ENCODE measurements at regions not wholly inside any gene's neighbourhood (a gene's known extent, or its start where the extent isn't known, plus 50 kb on each side); places are given as distances from the start of the nearest gene placed in this dataset.

- TF ChIP-seq CTCF (IDR thresholded peaks at IDR 0.05): no peak
- DNase-seq (no peak), ATAC-seq (no peak)
- Histone ChIP-seq H3K27ac (no peak overlapping the region), H3K9me3 (peaks cover 0 to 36% (median 0%) of the 10 kb centered on the region in 11 donors), H3K4me3 (no peak overlapping the region), H3K27me3 (no peaks in the 10 kb centered on the region), H3K4me1 (no peaks in the 10 kb centered on the region), H3K36me3 (no peaks in the 10 kb centered on the region)
- WGBS, 2 donors: 89 to 95% methylated on average over 1 of the region's 1 CpG
- intact Hi-C loops (cut with DNase I): no loop called here
Observed at GRCh38 chr6:148054219-148054618, 288.4 kb upstream of the SASH1 start.

- no peak for ATAC-seq
- Histone ChIP-seq H3K4me1 (no peaks in the 10 kb centered on the region), H3K27me3 (no peaks in the 10 kb centered on the region)
Observed at GRCh38 chr6:148055419-148055818, 287.2 kb upstream of the SASH1 start.

GRCh38 chr6:148059869-148060268 is 282.8 kb upstream of the SASH1 start:
- intact Hi-C loops (cut with DNase I): no loop called here
- WGBS, 2 donors: 63 to 70% methylated on average over 1 of the region's 1 CpG
- Histone ChIP-seq H3K4me1 (no peaks in the 10 kb centered on the region), H3K27me3 (peaks cover 0 to 8% (median 0%) of the 10 kb centered on the region in 7 donors), H3K36me3 (no peaks in the 10 kb centered on the region), H3K4me3 (no peak overlapping the region), H3K27ac (no peak overlapping the region), H3K9me3 (peaks cover 0 to 60% (median 1%) of the 10 kb centered on the region in 11 donors)
- DNase-seq: no peak
- ATAC-seq: no peak
- TF ChIP-seq CTCF (IDR thresholded peaks at IDR 0.05): no peak

More at GRCh38 chr6:148055419-148055818, 287.2 kb upstream of the SASH1 start:
- intact Hi-C loops (cut with DNase I): no loop called here
- no peak overlapping the region for H3K27ac ChIP-seq
- WGBS, 2 donors: 96% methylated on average over 3 of the region's 3 CpGs
- peaks cover 0 to 48% (median 4%) of the 10 kb centered on the region in 11 donors for H3K9me3 ChIP-seq
- no peak for DNase-seq
- no peak for TF ChIP-seq CTCF (IDR thresholded peaks at IDR 0.05)
- no peaks in the 10 kb centered on the region for H3K36me3 ChIP-seq
- H3K4me3 ChIP-seq: no peak overlapping the region

GRCh38 chr6:148064406-148065134 is 278.1 kb upstream of the SASH1 start:
- no peak overlapping the region for H3K4me3 ChIP-seq
- no peak overlapping the region for H3K27ac ChIP-seq
- DNase-seq (peak in 1 of 2 donors; percentile 7), ATAC-seq (no peak)
- TF ChIP-seq CTCF (IDR thresholded peaks at IDR 0.05): no peak
- no peaks in the 10 kb centered on the region for H3K4me1 ChIP-seq
- peaks cover 0 to 10% (median 0%) of the 10 kb centered on the region in 7 donors for H3K27me3 ChIP-seq
- H3K36me3 ChIP-seq: no peaks in the 10 kb centered on the region
- H3K9me3 ChIP-seq: peaks cover 0 to 29% (median 0%) of the 10 kb centered on the region in 11 donors
- intact Hi-C loops (cut with DNase I): no loop called here
- 37 to 45% methylated on average over 12 of the region's 12 CpGs for WGBS, 2 donors

Data from heart right ventricle (tissue), 16 donors.